GM19023 (cell line): ENCODE measurements at regions not wholly inside any gene's neighbourhood (a gene's known extent, or its start where the extent isn't known, plus 50 kb on each side); places are given as distances from the start of the nearest gene placed in this dataset.

Experiments
- ATAC-seq: cut with Tn5 transposase; IDR thresholded peaks from one replicate; pipeline ENCODE4 v1.9.1; 2021; ENCODE audit warnings: mild to moderate bottlenecking, moderate library complexity; ENCODE audit not compliant: unreplicated experiment

DNA sequence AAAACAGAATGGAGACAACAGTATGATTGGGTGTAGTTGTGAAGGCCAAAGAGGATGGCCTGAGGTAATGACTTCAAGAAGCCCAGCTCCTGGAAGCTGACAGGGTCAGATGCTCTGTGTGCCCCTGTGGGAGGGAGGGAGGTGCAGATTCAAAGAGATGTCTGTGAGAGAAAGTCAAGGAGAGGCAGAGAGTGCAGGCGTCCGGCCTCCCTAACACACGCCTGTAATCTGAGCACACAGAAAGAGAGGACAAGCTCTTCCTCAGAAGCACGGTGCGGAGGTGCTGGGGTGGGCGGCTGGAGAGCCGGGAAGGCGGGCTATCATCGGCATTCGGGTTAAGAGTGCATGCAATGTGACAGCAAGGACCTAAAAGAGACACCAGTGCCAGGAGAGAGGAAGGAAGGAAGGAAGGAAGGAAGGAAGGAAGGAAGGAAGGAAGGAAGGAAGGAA, 238.2 kb upstream of the HES1 start:
- no peak for ATAC-seq

DNA sequence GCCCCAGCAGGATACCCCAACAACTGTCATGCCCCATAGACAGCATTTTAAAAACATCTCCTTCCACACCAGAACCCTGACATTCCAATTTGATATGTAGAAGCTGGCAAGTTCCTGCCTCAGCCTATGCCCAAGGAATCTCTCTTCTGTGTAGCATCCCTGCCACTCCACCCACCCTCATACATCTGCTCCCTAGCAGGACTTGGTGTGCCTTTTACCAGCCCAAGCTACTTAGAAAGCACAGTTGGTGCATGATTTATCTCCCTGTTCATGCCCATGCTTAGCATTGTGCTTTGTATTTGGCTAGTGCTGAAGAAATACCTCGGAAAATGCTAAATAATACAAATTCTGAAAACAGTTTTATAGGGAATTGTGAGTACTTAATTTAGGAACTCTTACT, 236.9 kb upstream of the HES1 start:
- ATAC-seq: no peak

DNA sequence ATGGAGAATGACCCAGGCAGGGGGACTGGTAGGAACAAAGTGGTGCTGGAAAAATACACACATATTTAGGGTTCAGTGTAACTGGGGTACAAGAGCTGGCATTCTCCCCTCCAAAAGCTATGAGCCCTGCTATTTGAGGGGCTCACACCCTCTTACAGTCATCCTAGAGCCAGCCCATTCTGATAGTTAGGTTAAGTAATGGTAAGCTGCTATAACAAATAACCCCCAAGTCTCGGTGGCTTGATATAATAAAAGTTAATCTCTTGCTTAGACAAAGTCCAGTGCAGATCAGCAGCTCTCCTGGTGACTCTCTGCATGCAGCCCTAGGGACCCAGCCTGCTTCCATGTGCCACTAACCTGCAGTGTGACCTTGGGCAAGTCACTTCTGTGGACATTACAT, 234.9 kb upstream of the HES1 start:
- ATAC-seq: no peak

DNA sequence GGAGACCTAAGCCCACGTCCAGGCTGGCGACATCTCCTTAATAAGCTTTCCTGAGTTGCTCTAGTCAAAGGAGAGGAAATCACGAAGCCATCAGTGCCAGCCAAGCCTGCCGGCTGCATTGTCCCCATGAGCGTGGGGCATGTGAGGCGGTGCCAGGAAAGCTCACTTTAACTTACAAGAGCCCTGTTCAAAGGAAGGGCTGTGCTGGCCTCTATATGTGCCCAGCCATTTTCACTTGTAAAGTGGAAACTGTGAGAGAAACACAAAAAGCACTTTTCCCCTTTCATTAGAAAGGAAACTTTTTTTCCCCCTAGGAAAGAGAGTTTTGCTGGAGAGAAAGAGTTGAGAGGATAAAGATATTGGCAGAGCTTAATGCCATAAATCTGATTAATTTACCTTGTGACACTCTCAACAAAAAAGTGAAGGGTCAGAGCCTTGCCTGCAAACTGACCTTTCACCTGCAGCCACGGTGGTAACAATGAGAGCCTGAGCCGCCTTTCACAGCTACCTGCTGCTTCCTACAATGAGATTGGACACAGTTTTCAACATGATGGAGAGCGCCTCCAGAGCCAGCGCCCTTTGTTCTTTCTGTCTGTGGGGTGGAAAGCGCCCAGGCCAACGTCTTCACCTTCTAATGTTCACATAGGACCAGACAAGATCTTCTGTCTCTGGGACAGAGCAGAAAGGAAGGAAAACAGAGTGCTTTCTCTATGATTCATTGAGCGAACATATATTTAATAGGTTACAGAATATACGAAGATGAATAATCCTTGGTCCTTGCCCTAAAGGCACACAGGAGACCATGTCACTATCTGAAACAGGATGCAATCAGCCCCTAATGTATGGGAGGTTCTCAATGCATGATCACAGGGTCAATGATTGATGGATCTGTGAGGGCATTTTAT, 233.1 kb upstream of the HES1 start:
- ATAC-seq: no peak

DNA sequence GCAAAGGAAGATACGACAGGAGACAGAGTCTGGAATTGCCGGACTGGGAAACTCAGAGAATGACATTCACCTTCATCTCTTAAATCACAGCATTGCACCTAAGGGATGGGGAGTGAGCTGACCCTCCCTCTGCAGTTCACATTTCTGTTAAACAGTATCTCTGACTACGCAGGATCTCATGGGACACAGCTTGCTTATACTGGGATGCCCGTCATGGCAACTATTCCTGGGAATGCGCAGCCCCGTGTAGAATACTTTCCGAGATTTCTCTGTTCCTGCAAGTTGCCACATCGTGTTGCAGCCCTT, 232.5 kb upstream of the HES1 start:
- no peak for ATAC-seq

- no peak for ATAC-seq
Measured at GRCh38 chr3:193903966-193904365, 232.0 kb upstream of the HES1 start.

- ATAC-seq: no peak
Measured at GRCh38 chr3:193905541-193906396, 230.2 kb upstream of the HES1 start.

GRCh38 chr3:193906849-193907410, 229.0 kb upstream of the HES1 start:
- no peak for ATAC-seq

DNA sequence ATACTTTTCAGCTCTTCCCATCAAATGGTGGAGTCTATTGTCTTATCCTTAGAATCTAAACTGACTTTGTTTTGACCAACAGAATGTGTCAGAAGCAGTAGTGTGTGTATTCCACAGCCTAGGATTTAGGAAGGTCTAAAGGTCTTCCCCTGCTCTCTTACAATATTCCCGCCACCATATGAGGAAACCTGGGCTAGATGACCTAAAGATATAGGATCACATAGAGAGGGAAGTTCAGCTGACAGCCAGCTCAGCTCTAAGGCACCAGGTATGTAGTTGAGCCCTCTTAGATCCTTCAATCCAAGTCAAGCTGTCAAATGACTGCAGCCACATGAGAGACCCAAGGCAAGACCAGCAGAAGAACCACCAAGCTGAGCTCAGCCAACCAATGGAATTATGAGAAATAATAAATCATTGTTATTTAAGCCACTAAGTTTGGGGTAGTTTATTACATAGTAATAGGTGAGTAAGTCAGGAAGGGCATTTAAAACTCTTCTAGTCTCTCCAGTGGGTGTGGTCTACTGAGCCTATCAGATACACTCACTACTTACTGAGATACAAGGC, 227.7 kb upstream of the HES1 start:
- no peak for ATAC-seq

- ATAC-seq: no peak
Measured at GRCh38 chr3:193909387-193909786, 226.6 kb upstream of the HES1 start.

DNA sequence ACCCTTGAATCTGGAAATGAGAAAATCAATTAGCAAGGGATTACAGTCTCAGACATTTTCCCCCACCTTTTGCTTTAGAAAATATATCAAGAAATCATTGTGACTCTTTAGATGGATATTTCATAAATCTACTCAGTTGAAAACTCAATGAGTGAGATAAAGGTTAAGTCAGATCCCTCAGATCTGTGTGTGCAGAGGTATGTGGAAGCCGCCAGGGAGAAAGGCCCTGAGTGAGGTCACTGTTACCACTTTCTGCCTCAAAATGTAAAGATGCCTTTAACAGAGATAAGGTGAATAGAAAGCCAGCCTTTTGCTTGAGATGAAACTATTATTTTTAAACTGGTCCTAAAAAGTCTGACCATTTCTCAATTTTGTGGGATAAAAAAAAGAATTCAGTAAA, 225.6 kb upstream of the HES1 start:
- ATAC-seq: no peak

DNA sequence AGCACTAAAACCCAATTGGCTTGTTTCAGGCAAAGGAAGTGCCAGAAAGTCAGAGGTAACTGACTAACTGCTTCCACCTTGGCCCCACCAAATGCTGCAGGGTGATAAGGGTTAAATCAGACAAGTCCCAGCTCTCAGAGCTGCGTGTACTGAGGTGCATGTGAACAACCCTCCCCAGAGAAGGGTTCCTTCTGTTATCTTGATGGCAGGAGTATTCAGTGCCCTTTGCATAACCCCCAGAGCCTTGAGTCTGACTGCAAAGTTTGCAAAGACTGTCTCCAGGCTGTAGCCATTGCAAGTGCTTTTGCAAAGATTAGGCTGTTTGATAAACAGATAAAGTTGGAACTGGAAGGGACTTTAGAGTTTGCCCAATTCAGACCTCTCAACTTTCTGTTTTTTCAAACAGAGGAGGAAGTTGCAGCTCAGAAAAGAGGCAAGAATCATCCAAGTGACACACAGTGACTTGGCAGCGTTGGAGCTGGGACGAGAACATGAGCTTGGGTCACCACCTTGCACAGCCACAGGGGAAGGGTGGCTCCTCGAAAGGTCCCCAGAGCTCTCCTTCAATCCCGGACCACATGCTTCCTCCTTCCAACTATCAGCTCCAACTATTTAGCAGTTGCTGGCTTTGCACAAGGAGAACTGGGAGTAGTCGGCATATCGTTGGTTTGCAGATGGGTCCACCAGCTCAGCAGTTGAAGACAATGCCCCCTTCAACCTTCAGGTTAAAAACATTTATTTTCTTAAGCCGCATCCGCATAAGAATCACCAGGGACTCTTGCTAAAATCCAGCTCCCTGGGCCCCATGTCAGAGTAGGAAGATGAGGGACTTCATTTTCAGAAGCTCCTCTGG, 224.8 kb upstream of the HES1 start:
- ATAC-seq: no peak

- ATAC-seq: no peak
Measured at GRCh38 chr3:193911784-193912340, 224.1 kb upstream of the HES1 start.

- ATAC-seq: no peak
Measured at GRCh38 chr3:193912621-193913178, 223.2 kb upstream of the HES1 start.

GRCh38 chr3:193914602-193915001, 221.3 kb upstream of the HES1 start:
- ATAC-seq: no peak

DNA sequence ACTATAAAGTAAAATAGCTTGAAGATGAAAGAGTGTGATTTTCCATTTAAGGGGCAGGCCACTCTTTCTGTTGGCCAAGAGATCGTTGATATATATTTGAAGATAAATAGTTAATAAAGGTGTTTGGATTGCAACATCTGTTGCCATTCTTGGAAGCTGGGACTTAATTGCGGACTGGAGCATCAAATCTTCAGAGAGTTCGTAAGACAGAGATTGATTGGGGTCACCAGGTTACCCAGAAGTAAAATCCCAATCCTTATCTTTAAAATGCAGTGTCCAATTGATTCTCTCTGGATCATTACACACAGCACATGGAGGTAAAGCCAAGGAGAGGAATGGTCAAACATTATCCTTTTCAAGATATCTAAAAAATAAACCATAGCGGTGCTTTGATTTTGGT, 220.8 kb upstream of the HES1 start:
- ATAC-seq: no peak

- no peak for ATAC-seq
Measured at GRCh38 chr3:193915613-193916012, 220.3 kb upstream of the HES1 start.

- no peak for ATAC-seq
Measured at GRCh38 chr3:193917158-193917557, 218.8 kb upstream of the HES1 start.

DNA sequence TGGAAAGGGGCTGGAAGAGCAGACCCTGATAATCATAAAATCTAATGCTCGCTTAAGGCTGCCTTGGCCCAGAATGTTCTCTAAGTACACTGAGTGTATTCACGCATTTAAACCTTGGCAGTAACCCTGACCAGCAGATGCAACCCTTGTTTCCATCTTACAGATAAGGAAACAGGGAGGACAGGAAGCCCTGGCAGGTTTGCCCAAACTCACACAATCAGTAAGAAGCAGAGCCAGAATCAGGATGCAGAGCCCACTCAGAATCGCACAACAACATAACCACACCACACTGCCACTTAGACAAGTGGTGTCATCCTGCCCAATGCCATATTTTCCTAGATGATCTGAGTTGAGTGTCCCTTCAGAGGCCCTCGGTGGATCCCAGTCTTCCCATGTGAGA, 214.5 kb upstream of the HES1 start:
- ATAC-seq: no peak
